Renal cortex interstitium (tissue), 11 donors: ENCODE measurements at regions not wholly inside any gene's neighbourhood (a gene's known extent, or its start where the extent isn't known, plus 50 kb on each side); places are given as distances from the start of the nearest gene placed in this dataset.
"Not testable (repeated sequence)": the region's sequence is repeated elsewhere in the genome, so short reads cannot be mapped to it uniquely, and the experiment has no call there.

Source experiments
- DNase-seq, 11 donors: peaks; one replicate each; pipeline ENCODE4 v3.0.0-alpha.2; 2013; ENCODE audit warnings: low read depth in 9 of 11, low spot score in 4 of 11; ENCODE audit errors: extremely low read depth in 1 of 11

GRCh38 chr3:96671861-96672595 is 142.4 kb upstream of the EPHA6 start:
- DNase-seq = not testable (repeated sequence)

- peak in 1 of 11 donors; percentile 0 for DNase-seq
Observed at GRCh38 chr3:96677156-96677555, 137.2 kb upstream of the EPHA6 start.

GRCh38 chr3:96678325-96678724 is 136.1 kb upstream of the EPHA6 start:
- no peak for DNase-seq

GRCh38 chr3:96700322-96701315 is 113.8 kb upstream of the EPHA6 start:
- no peak for DNase-seq

- DNase-seq = no peak
Observed at GRCh38 chr3:96705895-96706294, 108.5 kb upstream of the EPHA6 start.

GRCh38 chr3:96706509-96706908 is 107.9 kb upstream of the EPHA6 start:
- DNase-seq = no peak

GRCh38 chr3:96711816-96712215 is 102.6 kb upstream of the EPHA6 start:
- DNase-seq = no peak

GRCh38 chr3:96712792-96713191 is 101.6 kb upstream of the EPHA6 start:
- no peak for DNase-seq

GRCh38 chr3:96719921-96720320 is 94.5 kb upstream of the EPHA6 start:
- no peak for DNase-seq

GRCh38 chr3:96731031-96731430 is 83.4 kb upstream of the EPHA6 start:
- no peak for DNase-seq

GRCh38 chr3:96734273-96735009 is 80.0 kb upstream of the EPHA6 start:
- no peak for DNase-seq

GRCh38 chr3:96748139-96748538 is 66.3 kb upstream of the EPHA6 start:
- DNase-seq = no peak

- DNase-seq = no peak
Observed at GRCh38 chr3:96750094-96750767, 64.2 kb upstream of the EPHA6 start.

GRCh38 chr3:96753124-96753523 is 61.3 kb upstream of the EPHA6 start:
- no peak for DNase-seq

- DNase-seq = no peak
Observed at GRCh38 chr3:96754128-96754527, 60.3 kb upstream of the EPHA6 start.

GRCh38 chr3:96755519-96755918 is 58.9 kb upstream of the EPHA6 start:
- DNase-seq = no peak

- DNase-seq = no peak
Observed at GRCh38 chr3:96756516-96756915, 57.9 kb upstream of the EPHA6 start.

- DNase-seq = no peak
Observed at GRCh38 chr3:96760956-96761355, 53.4 kb upstream of the EPHA6 start.
